ENCODE measurements at regions not wholly inside any gene's neighbourhood (a gene's known extent, or its start where the extent isn't known, plus 50 kb on each side); places are given as distances from the start of the nearest gene placed in this dataset.

- TF ChIP-seq CTCF (IDR thresholded peaks at IDR 0.05; ENCODE audit: borderline replicate concordance, extremely low read depth, low read length, poor library complexity, severe bottlenecking) (no peak), EZH2 (IDR thresholded peaks at IDR 0.05; ENCODE audit: borderline replicate concordance, low read depth, low read length, severe bottlenecking) (no peak)
Measured at GRCh38 chr16:50853329-50853728, 111.4 kb downstream of the CYLD start.

All from DND-41 (cell line).